Stimulated activated CD4-positive, alpha-beta T cell treated with anti-CD3 and anti-CD28 coated beads, TNF-alpha, amount 100 ng/mL, for 24 hours (primary cell): ENCODE measurements at regions not wholly inside any gene's neighbourhood (a gene's known extent, or its start where the extent isn't known, plus 50 kb on each side); places are given as distances from the start of the nearest gene placed in this dataset.
"Not testable (repeated sequence)": the region's sequence is repeated elsewhere in the genome, so short reads cannot be mapped to it uniquely, and the experiment has no call there.

Experiments
- DNase-seq, 3 experiments: peaks; one replicate each; pipeline ENCODE4 v3.0.0-alpha.2; 2020; ENCODE audit warnings: low read depth in 3 of 3

- DNase-seq, result no peak
Measured at GRCh38 chr3:82761858-82762257, 1000.4 kb upstream of the GBE1 start.

- no peak for DNase-seq
Measured at GRCh38 chr3:82745544-82745943, 984.1 kb upstream of the GBE1 start.

GRCh38 chr3:82743196-82743595, 981.8 kb upstream of the GBE1 start:
- DNase-seq, result no peak

GRCh38 chr3:82741346-82741745, 979.9 kb upstream of the GBE1 start:
- DNase-seq, result no peak

GRCh38 chr3:82739390-82739789, 977.9 kb upstream of the GBE1 start:
- DNase-seq, result no peak

- no peak for DNase-seq
Measured at GRCh38 chr3:82736696-82737277, 975.3 kb upstream of the GBE1 start.

GRCh38 chr3:82715091-82715856, 953.8 kb upstream of the GBE1 start:
- no peak for DNase-seq

GRCh38 chr3:82707035-82707434, 945.6 kb upstream of the GBE1 start:
- DNase-seq, result no peak

GRCh38 chr3:82685761-82686160, 924.3 kb upstream of the GBE1 start:
- no peak for DNase-seq

GRCh38 chr3:82676356-82677026, 915.0 kb upstream of the GBE1 start:
- DNase-seq, result no peak

GRCh38 chr3:82672966-82673365, 911.5 kb upstream of the GBE1 start:
- no peak for DNase-seq

- DNase-seq, result no peak
Measured at GRCh38 chr3:82671466-82671865, 910.0 kb upstream of the GBE1 start.

- DNase-seq, result no peak
Measured at GRCh38 chr3:82654708-82655107, 893.3 kb upstream of the GBE1 start.

- no peak for DNase-seq
Measured at GRCh38 chr3:82643948-82644347, 882.5 kb upstream of the GBE1 start.

- no peak for DNase-seq
Measured at GRCh38 chr3:82641701-82642100, 880.3 kb upstream of the GBE1 start.

GRCh38 chr3:82640254-82640653, 878.8 kb upstream of the GBE1 start:
- no peak for DNase-seq

- DNase-seq, result no peak
Measured at GRCh38 chr3:82637574-82637973, 876.1 kb upstream of the GBE1 start.

- DNase-seq, result no peak
Measured at GRCh38 chr3:82636177-82636576, 874.7 kb upstream of the GBE1 start.

- no peak for DNase-seq
Measured at GRCh38 chr3:82633319-82633718, 871.9 kb upstream of the GBE1 start.

GRCh38 chr3:82629937-82630336, 868.5 kb upstream of the GBE1 start:
- DNase-seq, result no peak

GRCh38 chr3:82628385-82629014, 867.1 kb upstream of the GBE1 start:
- DNase-seq, result no peak

- no peak for DNase-seq
Measured at GRCh38 chr3:82627733-82628132, 866.3 kb upstream of the GBE1 start.

- not testable (repeated sequence) for DNase-seq
Measured at GRCh38 chr3:82620744-82621143, 859.3 kb upstream of the GBE1 start.
